Neural progenitor cell (in vitro differentiated cells): ENCODE measurements at regions not wholly inside any gene's neighbourhood (a gene's known extent, or its start where the extent isn't known, plus 50 kb on each side); places are given as distances from the start of the nearest gene placed in this dataset.

Experiments used
- DNase-seq: peaks from one replicate; pipeline ENCODE4 v3.0.0-alpha.2; 2016; ENCODE audit warnings: low spot score
- H2AFZ ChIP-seq: fragments of 200-600 bp; sonication (generic); replicated peaks from 2 replicates; pipeline ENCODE4 v1.6.1; 2016; ENCODE audit warnings: antibody characterized with exemption
- H3F3A ChIP-seq: fragments of 200-600 bp; sonication (generic); 2 replicates; pipeline ENCODE4 v1.6.1; 2016; ENCODE audit warnings: antibody characterized with exemption, low read depth
- H3K27ac ChIP-seq: fragments of 200-600 bp; sonication (generic); 2 replicates; pipeline ENCODE4 v1.5.1; 2016; ENCODE audit warnings: mild to moderate bottlenecking
- H3K27me3 ChIP-seq: fragments of 200-600 bp; sonication (generic); 2 replicates; pipeline ENCODE4 v1.6.1; 2016; ENCODE audit warnings: mild to moderate bottlenecking, moderate library complexity
- H3K36me3 ChIP-seq: fragments of 200-600 bp; sonication (generic); 2 replicates; pipeline ENCODE4 v1.5.1; 2016
- H3K4me1 ChIP-seq: fragments of 200-600 bp; sonication (generic); 2 replicates; pipeline ENCODE4 v1.6.1; 2016; ENCODE audit warnings: mixed run types
- H3K4me2 ChIP-seq: fragments of 200-600 bp; sonication (generic); 2 replicates; pipeline ENCODE4 v1.6.1; 2016
- H3K4me3 ChIP-seq: fragments of 200-600 bp; sonication (generic); 2 replicates; pipeline ENCODE4 v1.5.1; 2016
- H3K79me2 ChIP-seq: fragments of 200-600 bp; sonication (generic); 2 replicates; pipeline ENCODE4 v1.6.1; 2016; ENCODE audit warnings: low read depth
- H3K9ac ChIP-seq: fragments of 200-600 bp; sonication (generic); 2 replicates; pipeline ENCODE4 v1.6.1; 2016
- H3K9me3 ChIP-seq: fragments of 200-600 bp; sonication (generic); 2 replicates; pipeline ENCODE4 v1.5.1; 2016; ENCODE audit warnings: low read depth
- H4K20me1 ChIP-seq: fragments of 200-600 bp; sonication (generic); 2 replicates; pipeline ENCODE4 v1.6.1; 2016; ENCODE audit warnings: low read depth
- H3K27ac Mint-ChIP-seq: 3 replicates; pipeline ENCODE4 v1.8.0; 2021; ENCODE audit warnings: mixed read lengths
- H3K27me3 Mint-ChIP-seq: 2 replicates; pipeline ENCODE4 v1.8.0; 2022; ENCODE audit warnings: low read depth, mild to moderate bottlenecking, inconsistent platforms, moderate library complexity, mixed read lengths; ENCODE audit not compliant: insufficient read depth
- H3K36me3 Mint-ChIP-seq: 3 replicates; pipeline ENCODE4 v1.8.0; 2021; ENCODE audit warnings: mixed read lengths
- H3K4me1 Mint-ChIP-seq: 3 replicates; pipeline ENCODE4 v1.8.0; 2021; ENCODE audit warnings: mixed read lengths
- H3K4me3 Mint-ChIP-seq: 3 replicates; pipeline ENCODE4 v1.8.0; 2021; ENCODE audit warnings: mild to moderate bottlenecking, moderate library complexity, mixed read lengths
- H3K9me3 Mint-ChIP-seq: 3 replicates; pipeline ENCODE4 v1.8.0; 2020; ENCODE audit warnings: mixed read lengths
- CTCF ChIP-seq: fragments of 200-600 bp; sonication (generic); IDR thresholded peaks from 2 replicates; pipeline ENCODE4 v1.5.1; 2017; ENCODE audit warnings: antibody characterized with exemption, mild to moderate bottlenecking
- EZH2 ChIP-seq: fragments of 200-600 bp; sonication (generic); IDR thresholded peaks from 2 replicates; pipeline ENCODE4 v1.6.1; 2017; ENCODE audit warnings: antibody characterized with exemption, mild to moderate bottlenecking, moderate library complexity
- EZH2phosphoT487 ChIP-seq: fragments of 200-600 bp; sonication (generic); IDR thresholded peaks from 2 replicates; pipeline ENCODE4 v1.6.1; 2017; ENCODE audit warnings: antibody characterized with exemption

- H3K79me2 ChIP-seq, result no peaks in the 10 kb centered on the region
- H3K27me3 ChIP-seq, result no peaks in the 10 kb centered on the region
- H2AFZ ChIP-seq, result no peak overlapping the region
- H3K4me2 ChIP-seq, result no peak overlapping the region
- no peak for DNase-seq
- no peak overlapping the region for H3K9ac ChIP-seq
- H3K9me3 Mint-ChIP-seq, result no peaks in the 10 kb centered on the region
- no peaks in the 10 kb centered on the region for H3K36me3 Mint-ChIP-seq
- H3K4me1 Mint-ChIP-seq, result peaks cover 8% of the 10 kb centered on the region
- no peaks in the 10 kb centered on the region for H4K20me1 ChIP-seq
- peaks cover 7% of the 10 kb centered on the region for H3F3A ChIP-seq
- H3K4me1 ChIP-seq, result peaks cover 7% of the 10 kb centered on the region
- TF ChIP-seq CTCF, result no peak
- no peaks in the 10 kb centered on the region for H3K36me3 ChIP-seq
- H3K4me3 Mint-ChIP-seq, result no peak overlapping the region
- no peak overlapping the region for H3K4me3 ChIP-seq
- no peak overlapping the region for H3K27ac Mint-ChIP-seq
- H3K9me3 ChIP-seq, result no peaks in the 10 kb centered on the region
- no peak overlapping the region for H3K27ac ChIP-seq
- H3K27me3 Mint-ChIP-seq, result peaks cover 7% of the 10 kb centered on the region
Measured at GRCh38 chr9:91481972-91482371, 58.3 kb upstream of the NFIL3 start.

- Histone ChIP-seq H2AFZ (no peak overlapping the region), H3K36me3 (no peaks in the 10 kb centered on the region), H3K27me3 (no peaks in the 10 kb centered on the region), H3K4me2 (peak overlapping the region; percentile 39), H3K4me1 (peaks cover 24% of the 10 kb centered on the region), H3F3A (peaks cover 17% of the 10 kb centered on the region), H4K20me1 (no peaks in the 10 kb centered on the region), H3K9ac (no peak overlapping the region), H3K79me2 (no peaks in the 10 kb centered on the region), H3K4me3 (no peak overlapping the region), H3K9me3 (no peaks in the 10 kb centered on the region), H3K27ac (peak overlapping the region; percentile 50)
- Mint-ChIP-seq H3K36me3 (no peaks in the 10 kb centered on the region), H3K27ac (peak overlapping the region; percentile 69), H3K27me3 (peaks cover 3% of the 10 kb centered on the region), H3K9me3 (peaks cover 6% of the 10 kb centered on the region), H3K4me1 (peaks cover 12% of the 10 kb centered on the region), H3K4me3 (no peak overlapping the region)
- peak; percentile 77 for DNase-seq
- TF ChIP-seq EZH2 (no peak), EZH2phosphoT487 (no peak), CTCF (no peak)
Measured at GRCh38 chr9:91477106-91477505, 53.5 kb upstream of the NFIL3 start.

DNA sequence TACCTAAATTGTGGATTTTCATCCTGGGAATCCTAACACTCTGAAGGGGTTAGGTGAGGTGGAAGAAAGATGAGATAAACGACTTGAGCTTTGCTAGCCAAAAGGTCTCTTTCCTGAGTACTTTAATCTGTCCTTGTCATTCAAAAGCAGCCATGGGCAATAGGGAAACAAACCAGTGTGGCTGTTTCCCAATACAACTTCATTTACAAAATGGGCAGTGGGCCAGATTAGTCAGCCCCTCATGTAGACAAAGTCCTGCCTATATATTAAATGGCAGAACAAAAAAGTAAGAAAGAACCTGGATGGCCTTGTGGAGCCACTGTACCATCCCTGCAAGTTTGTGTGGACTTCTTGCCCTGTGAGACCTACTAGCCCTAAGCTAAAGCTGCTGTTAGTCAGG lies 51.0 kb upstream of the NFIL3 start:
- H3K36me3 Mint-ChIP-seq, result no peaks in the 10 kb centered on the region

More for the DNA sequence above, 51.0 kb upstream of the NFIL3 start:
- Histone ChIP-seq H3K4me3 (no peak overlapping the region), H3K79me2 (no peaks in the 10 kb centered on the region), H3K9me3 (no peaks in the 10 kb centered on the region), H3K4me2 (no peak overlapping the region), H4K20me1 (no peaks in the 10 kb centered on the region), H2AFZ (no peak overlapping the region), H3K4me1 (peaks cover 24% of the 10 kb centered on the region), H3K27ac (no peak overlapping the region), H3K9ac (no peak overlapping the region), H3K27me3 (no peaks in the 10 kb centered on the region), H3K36me3 (no peaks in the 10 kb centered on the region), H3F3A (peaks cover 17% of the 10 kb centered on the region)
- no peak for DNase-seq
- H3K4me1 Mint-ChIP-seq, result peaks cover 12% of the 10 kb centered on the region
- peaks cover 7% of the 10 kb centered on the region for H3K27me3 Mint-ChIP-seq
- TF ChIP-seq EZH2 (no peak), EZH2phosphoT487 (no peak), CTCF (no peak)
- H3K9me3 Mint-ChIP-seq, result peaks cover 12% of the 10 kb centered on the region
- H3K27ac Mint-ChIP-seq, result no peak overlapping the region
- H3K4me3 Mint-ChIP-seq, result no peak overlapping the region
